MM.1S (cell line): ENCODE measurements at regions not wholly inside any gene's neighbourhood (a gene's known extent, or its start where the extent isn't known, plus 50 kb on each side); places are given as distances from the start of the nearest gene placed in this dataset.

Source experiments
- CTCF ChIP-seq: fragments of 300-600 bp; sonication (generic); IDR thresholded peaks from 2 replicates; pipeline ENCODE4 v1.5.1; 2016; ENCODE audit warnings: antibody characterized with exemption, low read length, mixed read lengths
- EZH2 ChIP-seq: fragments of 300-600 bp; sonication (generic); optimal IDR thresholded peaks from 2 replicates; pipeline ENCODE3; 2017; ENCODE audit warnings: low read depth, mild to moderate bottlenecking, antibody characterized with exemption, low read length, mixed read lengths

GRCh38 chr4:129422277-129422676 is 326.3 kb downstream of the C4orf33 start:
- no peak for TF ChIP-seq CTCF
- TF ChIP-seq EZH2: no peak
